Liver (tissue), 3 donors: ENCODE measurements at regions not wholly inside any gene's neighbourhood (a gene's known extent, or its start where the extent isn't known, plus 50 kb on each side); places are given as distances from the start of the nearest gene placed in this dataset.

Source experiments
- EGR1 ChIP-seq, 2 donors: IDR thresholded peaks; 2 replicates each; pipeline ENCODE4 v1.6.1; 2016 to 2018; ENCODE audit warnings: antibody characterized with exemption in 2 of 2, low read depth in 2 of 2
- GABPA ChIP-seq, 2 donors: IDR thresholded peaks in 1 of 2; conservative IDR thresholded peaks in 1 of 2; 2 replicates each; pipeline ENCODE4 v1.6.1; 2016; ENCODE audit warnings: antibody characterized with exemption in 2 of 2, mild to moderate bottlenecking in 1 of 2, moderate library complexity in 1 of 2
- HNF4A ChIP-seq, 2 donors: conservative IDR thresholded peaks; 2 replicates each; pipeline ENCODE4 v1.6.1; 2016; ENCODE audit warnings: antibody characterized with exemption in 2 of 2, mild to moderate bottlenecking in 2 of 2
- TAF1 ChIP-seq: conservative IDR thresholded peaks from 2 replicates; pipeline ENCODE4 v1.6.1; 2016; ENCODE audit warnings: antibody characterized with exemption, mild to moderate bottlenecking
- YY1 ChIP-seq: IDR thresholded peaks from 2 replicates; pipeline ENCODE4 v1.6.1; 2016; ENCODE audit warnings: antibody characterized with exemption, mild to moderate bottlenecking
- TF ChIP-seq, protein P1 (sequence below): fragments of 150-350 bp; IDR thresholded peaks from 2 replicates; pipeline ENCODE4 v1.5.1; 2017; ENCODE audit warnings: improper control_type of control experiment, low read depth, low read length; ENCODE audit not compliant: missing input control
- TF ChIP-seq, protein P2 (sequence below): IDR thresholded peaks from 2 replicates; pipeline ENCODE4 v1.6.1; 2016; ENCODE audit warnings: antibody characterized with exemption
- donor health status: healthy.
- donor health status: healthy.

DNA sequence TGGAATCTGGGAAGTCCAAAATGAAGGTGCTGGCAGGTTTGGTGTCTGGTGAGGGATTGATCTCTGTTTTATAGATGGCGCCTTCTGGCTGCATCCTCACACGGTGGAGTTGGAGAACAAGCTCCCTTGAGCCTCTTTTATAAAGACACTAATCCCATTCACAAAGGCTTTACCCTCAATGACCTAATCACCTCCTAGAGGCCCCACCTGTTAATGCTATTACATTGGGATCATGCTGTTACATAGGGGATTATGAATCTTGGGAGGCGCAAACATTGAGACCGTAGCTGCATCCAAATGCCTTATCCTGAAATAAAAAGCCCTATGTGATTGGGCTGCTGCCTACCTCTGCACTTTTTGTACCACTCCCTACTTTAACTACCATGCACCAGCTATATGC is 197.1 kb upstream of the HMHB1 start:
- TF ChIP-seq, protein P1, sequence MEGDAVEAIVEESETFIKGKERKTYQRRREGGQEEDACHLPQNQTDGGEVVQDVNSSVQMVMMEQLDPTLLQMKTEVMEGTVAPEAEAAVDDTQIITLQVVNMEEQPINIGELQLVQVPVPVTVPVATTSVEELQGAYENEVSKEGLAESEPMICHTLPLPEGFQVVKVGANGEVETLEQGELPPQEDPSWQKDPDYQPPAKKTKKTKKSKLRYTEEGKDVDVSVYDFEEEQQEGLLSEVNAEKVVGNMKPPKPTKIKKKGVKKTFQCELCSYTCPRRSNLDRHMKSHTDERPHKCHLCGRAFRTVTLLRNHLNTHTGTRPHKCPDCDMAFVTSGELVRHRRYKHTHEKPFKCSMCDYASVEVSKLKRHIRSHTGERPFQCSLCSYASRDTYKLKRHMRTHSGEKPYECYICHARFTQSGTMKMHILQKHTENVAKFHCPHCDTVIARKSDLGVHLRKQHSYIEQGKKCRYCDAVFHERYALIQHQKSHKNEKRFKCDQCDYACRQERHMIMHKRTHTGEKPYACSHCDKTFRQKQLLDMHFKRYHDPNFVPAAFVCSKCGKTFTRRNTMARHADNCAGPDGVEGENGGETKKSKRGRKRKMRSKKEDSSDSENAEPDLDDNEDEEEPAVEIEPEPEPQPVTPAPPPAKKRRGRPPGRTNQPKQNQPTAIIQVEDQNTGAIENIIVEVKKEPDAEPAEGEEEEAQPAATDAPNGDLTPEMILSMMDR: no peak
- TF ChIP-seq YY1 (no peak), TAF1 (no peak), GABPA (IDR thresholded peaks at IDR 0.05 in 1 of 2, conservative IDR thresholded peaks at IDR 0.05 in 1 of 2) (no peak), EGR1 (IDR thresholded peaks at IDR 0.05; ENCODE audit: low read depth in 2 of 2) (no peak), HNF4A (conservative IDR thresholded peaks at IDR 0.05) (no peak)
- TF ChIP-seq, protein P2, sequence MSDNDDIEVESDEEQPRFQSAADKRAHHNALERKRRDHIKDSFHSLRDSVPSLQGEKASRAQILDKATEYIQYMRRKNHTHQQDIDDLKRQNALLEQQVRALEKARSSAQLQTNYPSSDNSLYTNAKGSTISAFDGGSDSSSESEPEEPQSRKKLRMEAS: no peak
